ENCODE measurements at regions not wholly inside any gene's neighbourhood (a gene's known extent, or its start where the extent isn't known, plus 50 kb on each side); places are given as distances from the start of the nearest gene placed in this dataset.

DNA sequence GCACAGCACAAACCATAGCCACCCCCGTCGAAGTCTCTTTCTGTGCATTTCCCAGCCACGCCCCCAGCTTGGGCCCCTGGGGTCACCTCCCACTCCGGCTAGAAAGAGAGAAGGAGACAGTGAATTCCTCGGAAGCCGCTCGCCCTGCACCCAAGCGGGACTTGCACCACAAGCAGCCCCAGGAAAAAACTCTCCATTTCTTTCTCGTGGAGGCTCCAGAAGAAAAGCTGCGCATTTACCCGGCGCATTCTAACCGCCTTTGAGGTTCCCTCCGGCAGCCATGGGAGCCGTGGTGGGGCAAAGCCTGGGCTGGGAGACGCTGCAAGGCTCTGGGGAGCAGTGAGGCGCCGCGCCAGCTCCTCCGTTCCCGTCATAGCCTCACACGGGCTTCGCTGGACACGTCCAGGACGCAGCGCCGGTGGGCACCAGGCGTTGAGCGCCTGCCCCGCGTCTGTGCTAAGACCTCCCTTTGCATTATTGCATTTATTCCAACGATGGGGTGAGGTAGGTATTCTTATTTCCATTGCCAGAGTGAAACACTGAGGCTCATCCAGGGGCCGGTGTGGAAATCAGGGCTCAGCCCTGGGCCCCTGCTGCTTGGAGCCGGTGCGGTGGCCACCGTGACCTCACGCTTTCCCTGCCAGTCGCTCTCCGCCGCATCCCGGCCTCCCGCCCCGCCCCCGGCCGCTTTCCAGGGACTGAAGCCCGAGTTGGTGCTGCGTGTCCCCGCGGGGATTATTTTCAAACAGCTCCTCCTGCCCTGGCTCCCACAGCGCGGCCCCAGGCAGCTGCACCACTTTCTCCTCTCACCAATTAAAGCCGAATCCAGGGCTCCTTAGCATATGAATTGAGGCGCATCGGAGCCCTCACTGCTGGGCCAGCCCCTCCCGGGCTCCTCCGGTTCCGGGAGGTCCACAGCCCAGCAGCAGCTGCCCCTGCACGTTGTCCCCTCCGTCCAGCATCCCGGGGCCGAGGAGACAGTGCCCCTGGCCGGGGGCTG, 148.3 kb upstream of the AFDN start (continued):
- TF ChIP-seq ZNF782 (CRISPR knock-in tag; IDR thresholded peaks at IDR 0.05; ENCODE audit: borderline replicate concordance) (no peak), CBX1 (IDR thresholded peaks at IDR 0.05; ENCODE audit: low read depth) (no peak), KDM3A (CRISPR knock-in tag; IDR thresholded peaks at IDR 0.05; ENCODE audit: low read depth) (no peak), ZNF12 (CRISPR knock-in tag; IDR thresholded peaks at IDR 0.05) (no peak), ELF4 (CRISPR knock-in tag; IDR thresholded peaks at IDR 0.05; ENCODE audit: borderline replicate concordance) (no peak), KMT2B (CRISPR knock-in tag; IDR thresholded peaks at IDR 0.05) (no peak), ATM (IDR thresholded peaks at IDR 0.05; ENCODE audit: borderline replicate concordance) (no peak), PPARG (CRISPR knock-in tag; conservative IDR thresholded peaks at IDR 0.05) (no peak), FOXP1 (IDR thresholded peaks at IDR 0.05) (no peak), FOXP1 (CRISPR knock-in tag; IDR thresholded peaks at IDR 0.05) (no peak), STAT5B (CRISPR knock-in tag; IDR thresholded peaks at IDR 0.05) (no peak), SNAPC2 (CRISPR knock-in tag; IDR thresholded peaks at IDR 0.05) (no peak), ZNF260 (CRISPR knock-in tag; IDR thresholded peaks at IDR 0.05; ENCODE audit: borderline replicate concordance, low read depth) (no peak), PAWR (CRISPR knock-in tag; IDR thresholded peaks at IDR 0.05; ENCODE audit: borderline replicate concordance) (no peak), MXD4 (CRISPR knock-in tag; IDR thresholded peaks at IDR 0.05) (no peak), ZIK1 (CRISPR knock-in tag; IDR thresholded peaks at IDR 0.05; ENCODE audit: borderline replicate concordance, low read depth) (no peak), ZNF468 (CRISPR knock-in tag; IDR thresholded peaks at IDR 0.05) (no peak), RORA (CRISPR knock-in tag; IDR thresholded peaks at IDR 0.05) (no peak), ZNF274 (CRISPR knock-in tag; IDR thresholded peaks at IDR 0.05) (no peak)
- TF ChIP-seq, protein P1, sequence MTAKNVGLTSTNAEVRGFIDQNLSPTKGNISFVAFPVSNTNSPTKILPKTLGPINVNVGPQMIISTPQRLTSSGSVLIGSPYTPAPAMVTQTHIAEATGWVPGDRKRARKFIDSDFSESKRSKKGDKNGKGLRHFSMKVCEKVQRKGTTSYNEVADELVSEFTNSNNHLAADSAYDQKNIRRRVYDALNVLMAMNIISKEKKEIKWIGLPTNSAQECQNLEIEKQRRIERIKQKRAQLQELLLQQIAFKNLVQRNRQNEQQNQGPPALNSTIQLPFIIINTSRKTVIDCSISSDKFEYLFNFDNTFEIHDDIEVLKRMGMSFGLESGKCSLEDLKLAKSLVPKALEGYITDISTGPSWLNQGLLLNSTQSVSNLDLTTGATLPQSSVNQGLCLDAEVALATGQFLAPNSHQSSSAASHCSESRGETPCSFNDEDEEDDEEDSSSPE (CRISPR knock-in tag; IDR thresholded peaks at IDR 0.05), result no peak
- TF ChIP-seq, protein P2, sequence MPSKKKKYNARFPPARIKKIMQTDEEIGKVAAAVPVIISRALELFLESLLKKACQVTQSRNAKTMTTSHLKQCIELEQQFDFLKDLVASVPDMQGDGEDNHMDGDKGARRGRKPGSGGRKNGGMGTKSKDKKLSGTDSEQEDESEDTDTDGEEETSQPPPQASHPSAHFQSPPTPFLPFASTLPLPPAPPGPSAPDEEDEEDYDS (CRISPR knock-in tag; IDR thresholded peaks at IDR 0.05), result peak; percentile 60
- TF ChIP-seq, protein P3, sequence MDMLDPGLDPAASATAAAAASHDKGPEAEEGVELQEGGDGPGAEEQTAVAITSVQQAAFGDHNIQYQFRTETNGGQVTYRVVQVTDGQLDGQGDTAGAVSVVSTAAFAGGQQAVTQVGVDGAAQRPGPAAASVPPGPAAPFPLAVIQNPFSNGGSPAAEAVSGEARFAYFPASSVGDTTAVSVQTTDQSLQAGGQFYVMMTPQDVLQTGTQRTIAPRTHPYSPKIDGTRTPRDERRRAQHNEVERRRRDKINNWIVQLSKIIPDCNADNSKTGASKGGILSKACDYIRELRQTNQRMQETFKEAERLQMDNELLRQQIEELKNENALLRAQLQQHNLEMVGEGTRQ (IDR thresholded peaks at IDR 0.05; ENCODE audit: low read depth, low read length), result no peak
- TF ChIP-seq, protein P3 (CRISPR knock-in tag; IDR thresholded peaks at IDR 0.05; ENCODE audit: borderline replicate concordance), result no peak
- TF ChIP-seq, protein P4, sequence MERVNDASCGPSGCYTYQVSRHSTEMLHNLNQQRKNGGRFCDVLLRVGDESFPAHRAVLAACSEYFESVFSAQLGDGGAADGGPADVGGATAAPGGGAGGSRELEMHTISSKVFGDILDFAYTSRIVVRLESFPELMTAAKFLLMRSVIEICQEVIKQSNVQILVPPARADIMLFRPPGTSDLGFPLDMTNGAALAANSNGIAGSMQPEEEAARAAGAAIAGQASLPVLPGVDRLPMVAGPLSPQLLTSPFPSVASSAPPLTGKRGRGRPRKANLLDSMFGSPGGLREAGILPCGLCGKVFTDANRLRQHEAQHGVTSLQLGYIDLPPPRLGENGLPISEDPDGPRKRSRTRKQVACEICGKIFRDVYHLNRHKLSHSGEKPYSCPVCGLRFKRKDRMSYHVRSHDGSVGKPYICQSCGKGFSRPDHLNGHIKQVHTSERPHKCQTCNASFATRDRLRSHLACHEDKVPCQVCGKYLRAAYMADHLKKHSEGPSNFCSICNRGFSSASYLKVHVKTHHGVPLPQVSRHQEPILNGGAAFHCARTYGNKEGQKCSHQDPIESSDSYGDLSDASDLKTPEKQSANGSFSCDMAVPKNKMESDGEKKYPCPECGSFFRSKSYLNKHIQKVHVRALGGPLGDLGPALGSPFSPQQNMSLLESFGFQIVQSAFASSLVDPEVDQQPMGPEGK (CRISPR knock-in tag; IDR thresholded peaks at IDR 0.05), result peak; percentile 40; the same call in 1 of the 2 replicates
- TF ChIP-seq, protein P5, sequence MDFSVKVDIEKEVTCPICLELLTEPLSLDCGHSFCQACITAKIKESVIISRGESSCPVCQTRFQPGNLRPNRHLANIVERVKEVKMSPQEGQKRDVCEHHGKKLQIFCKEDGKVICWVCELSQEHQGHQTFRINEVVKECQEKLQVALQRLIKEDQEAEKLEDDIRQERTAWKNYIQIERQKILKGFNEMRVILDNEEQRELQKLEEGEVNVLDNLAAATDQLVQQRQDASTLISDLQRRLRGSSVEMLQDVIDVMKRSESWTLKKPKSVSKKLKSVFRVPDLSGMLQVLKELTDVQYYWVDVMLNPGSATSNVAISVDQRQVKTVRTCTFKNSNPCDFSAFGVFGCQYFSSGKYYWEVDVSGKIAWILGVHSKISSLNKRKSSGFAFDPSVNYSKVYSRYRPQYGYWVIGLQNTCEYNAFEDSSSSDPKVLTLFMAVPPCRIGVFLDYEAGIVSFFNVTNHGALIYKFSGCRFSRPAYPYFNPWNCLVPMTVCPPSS (IDR thresholded peaks at IDR 0.05), result no peak
